GM12891 (cell line): ENCODE measurements at regions not wholly inside any gene's neighbourhood (a gene's known extent, or its start where the extent isn't known, plus 50 kb on each side); places are given as distances from the start of the nearest gene placed in this dataset.

Source experiments
- PAX5 ChIP-seq: IDR thresholded peaks from 2 replicates; pipeline ENCODE4 v1.6.1; 2011; ENCODE audit warnings: low read length, moderate library complexity, mild to moderate bottlenecking; ENCODE audit not compliant: insufficient read depth, severe bottlenecking
- POLR2A ChIP-seq: IDR thresholded peaks from 2 replicates; pipeline ENCODE4 v1.6.1; 2011; ENCODE audit warnings: low read depth, low read length, control low read depth

- TF ChIP-seq POLR2A (no peak), PAX5 (no peak)
Measured at GRCh38 chr5:54387031-54387430, 68.5 kb upstream of the HSPB3 start.
